IMR-90 (cell line): ENCODE measurements at regions not wholly inside any gene's neighbourhood (a gene's known extent, or its start where the extent isn't known, plus 50 kb on each side); places are given as distances from the start of the nearest gene placed in this dataset.

Experiments used
- CEBPB ChIP-seq: IDR thresholded peaks from 2 replicates; pipeline ENCODE4 v1.6.1; 2012; ENCODE audit warnings: low read depth, low read length, improper control_type of control experiment
- CHD1 ChIP-seq: IDR thresholded peaks from 2 replicates; pipeline ENCODE4 v1.6.1; 2012; ENCODE audit warnings: low read depth, low read length, improper control_type of control experiment
- CTCF ChIP-seq: conservative IDR thresholded peaks from 2 replicates; pipeline ENCODE4 v1.5.1; 2012; ENCODE audit warnings: mild to moderate bottlenecking, low read depth, low read length, improper control_type of control experiment
- FOS ChIP-seq: fragments of 150-350 bp; IDR thresholded peaks from 2 replicates; pipeline ENCODE4 v1.6.1; 2016; ENCODE audit warnings: low read depth, low read length
- MAFK ChIP-seq: IDR thresholded peaks from 2 replicates; pipeline ENCODE4 v1.6.1; 2012; ENCODE audit warnings: low read depth, low read length, improper control_type of control experiment
- MXI1 ChIP-seq: IDR thresholded peaks from 2 replicates; pipeline ENCODE4 v1.6.1; 2012; ENCODE audit warnings: low read depth, mild to moderate bottlenecking, low read length, moderate library complexity, borderline replicate concordance
- POLR2A ChIP-seq: IDR thresholded peaks from 2 replicates; pipeline ENCODE4 v1.6.1; 2012; ENCODE audit warnings: mild to moderate bottlenecking, low read depth, low read length
- RAD21 ChIP-seq: IDR thresholded peaks from 2 replicates; pipeline ENCODE4 v1.6.1; 2012; ENCODE audit warnings: low read length, improper control_type of control experiment
- RFX5 ChIP-seq: IDR thresholded peaks from 2 replicates; pipeline ENCODE4 v1.8.0; 2012; ENCODE audit warnings: low read depth, mild to moderate bottlenecking, low read length, moderate library complexity
- SMC3 ChIP-seq: fragments of 150-350 bp; IDR thresholded peaks from 2 replicates; pipeline ENCODE4 v1.6.1; 2016; ENCODE audit warnings: low read depth, mild to moderate bottlenecking, antibody characterized with exemption, low read length, moderate library complexity
- USF2 ChIP-seq: fragments of 150-350 bp; IDR thresholded peaks from 2 replicates; pipeline ENCODE4 v1.6.1; 2017; ENCODE audit warnings: mild to moderate bottlenecking, antibody characterized with exemption, low read length, low read depth

GRCh38 chr11:36724742-36725385, 126.8 kb upstream of the RAG2 start:
- no peak for TF ChIP-seq CTCF
- no peak for TF ChIP-seq MXI1
- no peak for TF ChIP-seq RAD21
- TF ChIP-seq POLR2A = no peak
- no peak for TF ChIP-seq CEBPB
- no peak for TF ChIP-seq CHD1
- no peak for TF ChIP-seq SMC3
- TF ChIP-seq FOS = no peak
- no peak for TF ChIP-seq MAFK
- no peak for TF ChIP-seq USF2
- TF ChIP-seq RFX5 = no peak
